ENCODE measurements at regions not wholly inside any gene's neighbourhood (a gene's known extent, or its start where the extent isn't known, plus 50 kb on each side); places are given as distances from the start of the nearest gene placed in this dataset.

GRCh38 chr2:15706424-15706823, 114.8 kb downstream of the DDX1 start:
- no peak for TF ChIP-seq CTCF (IDR thresholded peaks at IDR 0.05)
- TF ChIP-seq POLR2A (IDR thresholded peaks at IDR 0.05): no peak
- TF ChIP-seq POLR2AphosphoS5 (IDR thresholded peaks at IDR 0.05): no peak
